IMR-90 (cell line): ENCODE measurements at regions not wholly inside any gene's neighbourhood (a gene's known extent, or its start where the extent isn't known, plus 50 kb on each side); places are given as distances from the start of the nearest gene placed in this dataset.

ENCODE experiments used
- ATAC-seq: fragments of 200-7000 bp; cut with Tn5 transposase; 2 replicates; pipeline ENCODE4 v1.9.1; 2020; ENCODE audit warnings: low read depth, mild to moderate bottlenecking, moderate library complexity
- BruUV-seq: library from RNA; stranded (reverse); fragments of 400-500 nt; replicated peaks from 2 replicates; lab custom pipeline; 2021; lab: Mats Ljungman, UMichigan
- CTCF ChIA-PET: fragments of 300-600 bp; formaldehyde crosslinking; extraction: SDS; loops from one replicate; lab custom pipeline; 2021; ENCODE audit warnings: antibody characterized with exemption; lab: Yijun Ruan, JAX
- POLR2A ChIA-PET: fragments of 300-600 bp; sonication (Branson Sonifier 250); formaldehyde crosslinking; loops from one replicate; lab custom pipeline; 2022; ENCODE audit warnings: antibody characterized with exemption; ENCODE audit not compliant: unreplicated experiment; lab: Charles Lee
- DNase-seq: peaks from one replicate; pipeline ENCODE4 v3.0.0; 2013
- H2AFZ ChIP-seq: replicated peaks from 2 replicates; pipeline ENCODE3; 2013; ENCODE audit warnings: low read length, mild to moderate bottlenecking; ENCODE audit not compliant: poor library complexity
- H2AK5ac ChIP-seq: 2 replicates; pipeline ENCODE4 v1.6.1; 2013; ENCODE audit warnings: low read depth, low read length, inconsistent platforms
- H2AK9ac ChIP-seq: replicated peaks from 2 replicates; pipeline ENCODE3; 2013; ENCODE audit warnings: mild to moderate bottlenecking, low read depth, low read length, moderate library complexity; ENCODE audit not compliant: poor library complexity
- H2BK120ac ChIP-seq: 2 replicates; pipeline ENCODE4 v1.6.1; 2013; ENCODE audit warnings: low read depth, low read length, inconsistent platforms
- H2BK15ac ChIP-seq: 3 replicates; pipeline ENCODE4 v1.6.1; 2013; ENCODE audit warnings: low read depth, low read length, inconsistent platforms
- H2BK20ac ChIP-seq: 2 replicates; pipeline ENCODE4 v1.6.1; 2013; ENCODE audit warnings: low read depth, mild to moderate bottlenecking, inconsistent platforms, low read length, moderate library complexity
- H2BK5ac ChIP-seq: 2 replicates; pipeline ENCODE4 v1.6.1; 2013; ENCODE audit warnings: mild to moderate bottlenecking, low read depth, low read length, inconsistent platforms; ENCODE audit not compliant: poor library complexity, severe bottlenecking
- H3K14ac ChIP-seq: replicated peaks from 2 replicates; pipeline ENCODE4 v1.6.1; 2013; ENCODE audit warnings: low read depth, low read length, inconsistent platforms
- H3K18ac ChIP-seq: 2 replicates; pipeline ENCODE4 v1.6.1; 2013; ENCODE audit warnings: low read depth, low read length, control low read depth
- H3K23ac ChIP-seq: 2 replicates; pipeline ENCODE4 v1.6.1; 2013; ENCODE audit warnings: low read depth, low read length, inconsistent platforms
- H3K27ac ChIP-seq: 2 replicates; pipeline ENCODE4 v1.5.1; 2013; ENCODE audit warnings: mild to moderate bottlenecking, control low read depth, low read length; ENCODE audit not compliant: insufficient read depth
- H3K27me3 ChIP-seq: 2 replicates; pipeline ENCODE4 v1.6.1; 2013; ENCODE audit warnings: low read length; ENCODE audit not compliant: control insufficient read depth, insufficient read depth
- H3K36me3 ChIP-seq: 2 replicates; pipeline ENCODE4 v1.6.1; 2013; ENCODE audit warnings: low read length, mixed read lengths; ENCODE audit not compliant: control insufficient read depth, insufficient read depth
- H3K4ac ChIP-seq: 2 replicates; pipeline ENCODE4 v1.6.1; 2013; ENCODE audit warnings: low read depth, low read length, inconsistent platforms
- H3K4me1 ChIP-seq: 2 replicates; pipeline ENCODE4 v1.6.1; 2013; ENCODE audit warnings: low read length, mixed read lengths; ENCODE audit not compliant: control insufficient read depth, insufficient read depth
- H3K4me2 ChIP-seq: 2 replicates; pipeline ENCODE4 v1.6.1; 2013; ENCODE audit warnings: low read depth, mild to moderate bottlenecking, control low read depth, low read length, moderate library complexity
- H3K4me3 ChIP-seq: 2 replicates; pipeline ENCODE4 v1.5.1; 2013; ENCODE audit warnings: low read depth, mild to moderate bottlenecking, control low read depth, low read length, moderate library complexity; ENCODE audit not compliant: insufficient read depth
- H3K56ac ChIP-seq: 2 replicates; pipeline ENCODE4 v1.6.1; 2013; ENCODE audit warnings: low read length, inconsistent platforms; ENCODE audit not compliant: insufficient read depth; ENCODE audit errors: extremely low read depth
- H3K79me1 ChIP-seq, 2 experiments: 2 replicates each; pipeline ENCODE4 v1.6.1; 2013; ENCODE audit warnings: low read length in 2 of 2, inconsistent platforms in 1 of 2, low read depth in 1 of 2
- H3K9ac ChIP-seq: 2 replicates; pipeline ENCODE4 v1.6.1; 2013; ENCODE audit warnings: low read depth, low read length, control low read depth
- H3K9me1 ChIP-seq: 2 replicates; pipeline ENCODE4 v1.6.1; 2013; ENCODE audit warnings: low read length, inconsistent platforms; ENCODE audit not compliant: insufficient read depth
- H3K9me3 ChIP-seq: 2 replicates; pipeline ENCODE4 v1.6.1; 2013; ENCODE audit warnings: low read length; ENCODE audit not compliant: control insufficient read depth, insufficient read depth
- H4K20me1 ChIP-seq: 2 replicates; pipeline ENCODE4 v1.6.1; 2013; ENCODE audit warnings: low read length, inconsistent platforms; ENCODE audit not compliant: insufficient read depth
- H4K5ac ChIP-seq: 2 replicates; pipeline ENCODE4 v1.6.1; 2013; ENCODE audit warnings: mild to moderate bottlenecking, low read depth, low read length, control low read depth
- H4K8ac ChIP-seq, 2 experiments: 2 replicates each; pipeline ENCODE4 v1.6.1; 2013; ENCODE audit warnings: low read depth in 2 of 2, low read length in 2 of 2, control low read depth in 1 of 2, inconsistent platforms in 1 of 2
- H4K91ac ChIP-seq: 2 replicates; pipeline ENCODE4 v1.6.1; 2013; ENCODE audit warnings: low read depth, low read length, inconsistent platforms; ENCODE audit not compliant: insufficient read depth
- BHLHE40 ChIP-seq: fragments of 150-350 bp; IDR thresholded peaks from 2 replicates; pipeline ENCODE4 v1.6.1; 2016; ENCODE audit warnings: mild to moderate bottlenecking, low read depth, low read length
- CEBPB ChIP-seq: IDR thresholded peaks from 2 replicates; pipeline ENCODE4 v1.6.1; 2012; ENCODE audit warnings: low read depth, low read length, improper control_type of control experiment
- CHD1 ChIP-seq: IDR thresholded peaks from 2 replicates; pipeline ENCODE4 v1.6.1; 2012; ENCODE audit warnings: low read depth, low read length, improper control_type of control experiment
- CTCF ChIP-seq: conservative IDR thresholded peaks from 2 replicates; pipeline ENCODE4 v1.5.1; 2012; ENCODE audit warnings: mild to moderate bottlenecking, low read depth, low read length, improper control_type of control experiment
- FOS ChIP-seq: fragments of 150-350 bp; IDR thresholded peaks from 2 replicates; pipeline ENCODE4 v1.6.1; 2016; ENCODE audit warnings: low read depth, low read length
- MAFK ChIP-seq: IDR thresholded peaks from 2 replicates; pipeline ENCODE4 v1.6.1; 2012; ENCODE audit warnings: low read depth, low read length, improper control_type of control experiment
- MAZ ChIP-seq: IDR thresholded peaks from 2 replicates; pipeline ENCODE4 v1.6.1; 2012; ENCODE audit warnings: low read depth, mild to moderate bottlenecking, low read length, improper control_type of control experiment, moderate library complexity, borderline replicate concordance
- MXI1 ChIP-seq: IDR thresholded peaks from 2 replicates; pipeline ENCODE4 v1.6.1; 2012; ENCODE audit warnings: low read depth, mild to moderate bottlenecking, low read length, moderate library complexity, borderline replicate concordance
- NFE2L2 ChIP-seq: fragments of 150-350 bp; IDR thresholded peaks from 2 replicates; pipeline ENCODE4 v1.6.1; 2016; ENCODE audit warnings: low read depth, mild to moderate bottlenecking, low read length
- POLR2A ChIP-seq: IDR thresholded peaks from 2 replicates; pipeline ENCODE4 v1.6.1; 2012; ENCODE audit warnings: mild to moderate bottlenecking, low read depth, low read length
- RAD21 ChIP-seq: IDR thresholded peaks from 2 replicates; pipeline ENCODE4 v1.6.1; 2012; ENCODE audit warnings: low read length, improper control_type of control experiment
- RCOR1 ChIP-seq: IDR thresholded peaks from 2 replicates; pipeline ENCODE4 v1.6.1; 2012; ENCODE audit warnings: mild to moderate bottlenecking, low read length, improper control_type of control experiment; ENCODE audit not compliant: insufficient replicate concordance
- RFX5 ChIP-seq: IDR thresholded peaks from 2 replicates; pipeline ENCODE4 v1.8.0; 2012; ENCODE audit warnings: low read depth, mild to moderate bottlenecking, low read length, moderate library complexity
- SMC3 ChIP-seq: fragments of 150-350 bp; IDR thresholded peaks from 2 replicates; pipeline ENCODE4 v1.6.1; 2016; ENCODE audit warnings: low read depth, mild to moderate bottlenecking, antibody characterized with exemption, low read length, moderate library complexity
- USF2 ChIP-seq: fragments of 150-350 bp; IDR thresholded peaks from 2 replicates; pipeline ENCODE4 v1.6.1; 2017; ENCODE audit warnings: mild to moderate bottlenecking, antibody characterized with exemption, low read length, low read depth
- WGBS, 2 experiments: methylation state at CpG; one replicate each; pipeline versions ENCODE4 v1.1.5 to v1.1.7; 2013; ENCODE audit warnings: missing lambda C conversion rate in 2 of 2; ENCODE audit not compliant: insufficient read length in 1 of 2; ENCODE audit errors: extremely low coverage in 2 of 2; 5-methylcytosine and 5-hydroxymethylcytosine counted together
- dilution Hi-C: fragments of 300-500 bp; cut with HindIII; formaldehyde crosslinking; loops from one replicate; pipeline ENCODE4 v1.14.3; 2018; ENCODE audit warnings: low sequenced_read_pairs; ENCODE audit not compliant: unreplicated experiment
- in situ Hi-C: fragments of 300-500 bp; cut with MboI; formaldehyde crosslinking; loops from 3 replicates; pipeline ENCODE4 v1.14.3; 2019; ENCODE audit warnings: low sequenced_read_pairs, inconsistent platforms, mixed read lengths
- intact Hi-C: fragments of 100-400 bp; cut with micrococcal nuclease; formaldehyde crosslinking; loops from 2 replicates; pipeline ENCODE4 v1.10.0; 2022
- TF ChIP-seq, protein P1 (sequence below): fragments of 150-350 bp; IDR thresholded peaks from 2 replicates; pipeline ENCODE4 v1.6.1; 2016; ENCODE audit warnings: low read depth, mild to moderate bottlenecking, low read length, moderate library complexity, borderline replicate concordance

DNA sequence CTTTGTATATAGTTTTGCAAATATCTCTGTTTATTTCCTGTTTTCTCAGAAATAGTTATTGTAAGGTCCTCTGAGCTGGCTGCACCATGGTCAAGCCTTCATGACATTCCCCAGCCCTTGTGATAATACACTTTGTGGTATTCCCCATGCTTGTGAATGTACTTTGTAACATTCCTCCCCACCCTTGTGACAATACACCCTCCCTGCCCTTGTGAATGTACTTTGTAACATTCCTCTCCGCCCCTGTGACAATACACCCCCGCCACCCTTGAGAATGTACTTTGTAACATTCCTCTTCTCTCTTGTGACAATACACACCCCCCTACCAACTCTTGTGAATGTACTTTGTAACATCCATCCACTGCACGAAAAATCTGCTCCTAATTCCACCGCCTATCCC, 530.7 kb downstream of the CENPC start:
- Histone ChIP-seq H3K27me3 (no peaks in the 10 kb centered on the region), H2AK5ac (no peak overlapping the region), H2BK5ac (no peak overlapping the region), H3K4me1 (no peaks in the 10 kb centered on the region), H2BK15ac (no peak overlapping the region), H3K14ac (no peak overlapping the region), H2AK9ac (no peak overlapping the region), H3K9me3 (peaks cover 2% of the 10 kb centered on the region; the same call in 1 of the 2 replicates), H3K56ac (no peak overlapping the region), H3K18ac (no peak overlapping the region), H2AFZ (no peak overlapping the region), H4K20me1 (no peaks in the 10 kb centered on the region), H4K91ac (no peak overlapping the region), H2BK120ac (no peak overlapping the region), H3K36me3 (no peaks in the 10 kb centered on the region), H3K4me2 (no peak overlapping the region), H4K8ac (no peak overlapping the region), H2BK20ac (no peak overlapping the region), H3K4ac (no peak overlapping the region), H3K4me3 (no peak overlapping the region), H3K9me1 (no peaks in the 10 kb centered on the region), H4K5ac (no peak overlapping the region), H3K23ac (no peak overlapping the region), H3K79me1 (no peaks in the 10 kb centered on the region), H3K9ac (no peak overlapping the region), H3K27ac (no peak overlapping the region)
- POLR2A ChIA-PET, result no interaction called here
- dilution Hi-C loops (no loop called here), in situ Hi-C loops (no loop called here), intact Hi-C loops (no loop called here)
- TF ChIP-seq SMC3 (no peak), MXI1 (no peak), MAZ (no peak), RFX5 (no peak), MAFK (no peak), CHD1 (no peak), CEBPB (no peak), RAD21 (no peak), CTCF (no peak), BHLHE40 (no peak), FOS (no peak), POLR2A (no peak), RCOR1 (no peak), NFE2L2 (no peak), USF2 (no peak)
- TF ChIP-seq, protein P1, sequence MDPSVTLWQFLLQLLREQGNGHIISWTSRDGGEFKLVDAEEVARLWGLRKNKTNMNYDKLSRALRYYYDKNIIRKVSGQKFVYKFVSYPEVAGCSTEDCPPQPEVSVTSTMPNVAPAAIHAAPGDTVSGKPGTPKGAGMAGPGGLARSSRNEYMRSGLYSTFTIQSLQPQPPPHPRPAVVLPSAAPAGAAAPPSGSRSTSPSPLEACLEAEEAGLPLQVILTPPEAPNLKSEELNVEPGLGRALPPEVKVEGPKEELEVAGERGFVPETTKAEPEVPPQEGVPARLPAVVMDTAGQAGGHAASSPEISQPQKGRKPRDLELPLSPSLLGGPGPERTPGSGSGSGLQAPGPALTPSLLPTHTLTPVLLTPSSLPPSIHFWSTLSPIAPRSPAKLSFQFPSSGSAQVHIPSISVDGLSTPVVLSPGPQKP, result no peak
- no TSS peak for BruUV-seq
- WGBS, 2 experiments, result 44% methylated on average over 4 of the region's 4 CpGs; no CpG with 5 or more reads in 1 of the 2 experiments
- DNase-seq (no peak), ATAC-seq (no peak)
- CTCF ChIA-PET, result no interaction called here
